ENCODE measurements at regions not wholly inside any gene's neighbourhood (a gene's known extent, or its start where the extent isn't known, plus 50 kb on each side); places are given as distances from the start of the nearest gene placed in this dataset.

GRCh38 chr6:98779618-98780017, 54.8 kb upstream of the POU3F2 start:
- no peak overlapping the region for H3K4me3 ChIP-seq (ENCODE audit: low read length)
- DNase-seq (ENCODE audit: low read depth, low spot score): no peak

GRCh38 chr6:98782772-98783171, 51.6 kb upstream of the POU3F2 start:
- no peak for DNase-seq (ENCODE audit: low read depth, low spot score)
- H3K4me3 ChIP-seq (ENCODE audit: low read length): no peak overlapping the region

GRCh38 chr6:98783578-98783977, 50.8 kb upstream of the POU3F2 start:
- no peak for DNase-seq (ENCODE audit: low read depth, low spot score)
- H3K4me3 ChIP-seq (ENCODE audit: low read length): no peak overlapping the region

Measured in Jurkat, Clone E6-1 (cell line).